Caco-2 (cell line): ENCODE measurements at regions not wholly inside any gene's neighbourhood (a gene's known extent, or its start where the extent isn't known, plus 50 kb on each side); places are given as distances from the start of the nearest gene placed in this dataset.

Source experiments
- BruUV-seq: library from RNA; stranded (reverse); fragments of 400-500 nt; replicated peaks from 2 replicates; lab custom pipeline; 2021; lab: Mats Ljungman, UMichigan
- CTCF ChIA-PET: fragments of 300-600 bp; sonication (Branson Sonifier 250); formaldehyde crosslinking; loops from one replicate; lab custom pipeline; 2022; ENCODE audit warnings: antibody characterized with exemption; lab: Charles Lee
- POLR2A ChIA-PET: fragments of 300-600 bp; sonication (Branson Sonifier 250); formaldehyde crosslinking; loops from one replicate; lab custom pipeline; 2022; ENCODE audit warnings: antibody characterized with exemption; lab: Charles Lee
- DNase-seq, 2 experiments: peaks; one replicate each; pipeline versions ENCODE4 v3.0.0 to v3.0.0-alpha.2; 2020 to 2022
- H3K27me3 ChIP-seq: replicated peaks from 2 replicates; pipeline ENCODE4 v1.6.0; 2011; ENCODE audit warnings: low read length; ENCODE audit not compliant: control insufficient read depth, insufficient read depth
- H3K36me3 ChIP-seq: 2 replicates; pipeline ENCODE4 v1.5.1; 2011; ENCODE audit warnings: low read length; ENCODE audit not compliant: control insufficient read depth, insufficient read depth
- H3K4me1 ChIP-seq: fragments of 250-450 bp; sonication (Bioruptor Pico); 2 replicates; pipeline ENCODE4 v1.5.1; 2020; ENCODE audit warnings: mild to moderate bottlenecking
- H3K4me3 ChIP-seq: 2 replicates; pipeline ENCODE4 v1.5.1; 2011; ENCODE audit warnings: low read depth, mild to moderate bottlenecking, control low read depth, low read length
- H3K9me3 ChIP-seq: fragments of 250-450 bp; sonication (Bioruptor Pico); 2 replicates; pipeline ENCODE4 v1.5.1; 2020; ENCODE audit warnings: mild to moderate bottlenecking, moderate library complexity
- H3K27ac Mint-ChIP-seq: one replicate; pipeline ENCODE4 v1.8.0; 2022; ENCODE audit warnings: mixed read lengths; ENCODE audit not compliant: unreplicated experiment
- H3K27me3 Mint-ChIP-seq: one replicate; pipeline ENCODE4 v1.8.0; 2022; ENCODE audit warnings: mixed read lengths; ENCODE audit not compliant: insufficient read depth, unreplicated experiment
- H3K36me3 Mint-ChIP-seq: one replicate; pipeline ENCODE4 v1.8.0; 2022; ENCODE audit warnings: mild to moderate bottlenecking, mixed read lengths; ENCODE audit not compliant: insufficient read depth, unreplicated experiment
- H3K4me1 Mint-ChIP-seq: one replicate; pipeline ENCODE4 v1.8.0; 2022; ENCODE audit warnings: low read depth, mixed read lengths; ENCODE audit not compliant: unreplicated experiment
- H3K4me3 Mint-ChIP-seq: one replicate; pipeline ENCODE4 v1.8.0; 2022; ENCODE audit warnings: mild to moderate bottlenecking, moderate library complexity, mixed read lengths; ENCODE audit not compliant: unreplicated experiment
- H3K9me3 Mint-ChIP-seq: one replicate; pipeline ENCODE4 v1.8.0; 2022; ENCODE audit warnings: mixed read lengths; ENCODE audit not compliant: unreplicated experiment
- intact Hi-C: fragments of 100-400 bp; cut with micrococcal nuclease; formaldehyde crosslinking; loops from one replicate; pipeline ENCODE4 v1.10.0; 2022; ENCODE audit not compliant: unreplicated experiment
- TF ChIP-seq, protein P1 (sequence below), 2 experiments: fragments of 200-600 bp in 1 of 2; IDR thresholded peaks; 1 replicate in 1 of 2; 2 replicates in 1 of 2; pipeline versions ENCODE4 v1.5.1 to v1.8.0; 2011 to 2022; ENCODE audit warnings: antibody characterized with exemption in 1 of 2, control low read depth in 1 of 2, inconsistent platforms in 1 of 2, low read depth in 1 of 2, low read length in 1 of 2, mild to moderate bottlenecking in 1 of 2, moderate library complexity in 1 of 2; ENCODE audit not compliant: insufficient read depth in 1 of 2, severe bottlenecking in 1 of 2, unreplicated experiment in 1 of 2

DNA sequence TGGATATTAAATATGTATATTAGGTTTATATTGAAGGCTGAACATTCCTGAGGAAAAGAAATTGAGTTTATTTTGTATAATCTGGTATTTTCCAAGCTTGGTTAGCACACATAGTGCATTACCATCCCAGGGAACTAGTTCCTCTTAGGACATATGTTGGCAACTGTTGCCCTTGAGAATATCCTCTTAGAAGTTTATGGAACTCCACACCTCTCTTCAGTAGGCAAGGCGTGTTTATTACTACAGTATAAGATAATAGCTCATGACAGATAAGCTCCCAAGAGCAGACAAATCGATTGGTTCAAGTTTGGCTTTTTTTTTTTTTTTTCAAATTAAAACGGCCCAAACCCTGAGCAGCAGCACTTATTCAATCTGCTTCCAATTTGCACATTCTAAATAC, 59.8 kb upstream of the SIPA1L2 start:
- H3K27ac Mint-ChIP-seq, result no peak overlapping the region
- no peak overlapping the region for H3K4me3 ChIP-seq
- H3K9me3 ChIP-seq, result no peaks in the 10 kb centered on the region
- H3K36me3 ChIP-seq, result no peaks in the 10 kb centered on the region
- no peak for DNase-seq
- H3K36me3 Mint-ChIP-seq, result no peaks in the 10 kb centered on the region
- intact Hi-C loops, result no loop called here
- H3K9me3 Mint-ChIP-seq, result peaks cover 12% of the 10 kb centered on the region
- no TSS peak for BruUV-seq
- no peaks in the 10 kb centered on the region for H3K27me3 Mint-ChIP-seq
- no peaks in the 10 kb centered on the region for H3K27me3 ChIP-seq
- no peak overlapping the region for H3K4me3 Mint-ChIP-seq
- no peaks in the 10 kb centered on the region for H3K4me1 ChIP-seq
- ChIA-PET CTCF (interaction anchor here (0.6 kb wide), 1 partner anchor 871 kb away, joined by 4 read pairs; no protein-coding TSS in a partner anchor), POLR2A (no interaction called here)
- H3K4me1 Mint-ChIP-seq, result peaks cover 7% of the 10 kb centered on the region
- TF ChIP-seq, protein P1, sequence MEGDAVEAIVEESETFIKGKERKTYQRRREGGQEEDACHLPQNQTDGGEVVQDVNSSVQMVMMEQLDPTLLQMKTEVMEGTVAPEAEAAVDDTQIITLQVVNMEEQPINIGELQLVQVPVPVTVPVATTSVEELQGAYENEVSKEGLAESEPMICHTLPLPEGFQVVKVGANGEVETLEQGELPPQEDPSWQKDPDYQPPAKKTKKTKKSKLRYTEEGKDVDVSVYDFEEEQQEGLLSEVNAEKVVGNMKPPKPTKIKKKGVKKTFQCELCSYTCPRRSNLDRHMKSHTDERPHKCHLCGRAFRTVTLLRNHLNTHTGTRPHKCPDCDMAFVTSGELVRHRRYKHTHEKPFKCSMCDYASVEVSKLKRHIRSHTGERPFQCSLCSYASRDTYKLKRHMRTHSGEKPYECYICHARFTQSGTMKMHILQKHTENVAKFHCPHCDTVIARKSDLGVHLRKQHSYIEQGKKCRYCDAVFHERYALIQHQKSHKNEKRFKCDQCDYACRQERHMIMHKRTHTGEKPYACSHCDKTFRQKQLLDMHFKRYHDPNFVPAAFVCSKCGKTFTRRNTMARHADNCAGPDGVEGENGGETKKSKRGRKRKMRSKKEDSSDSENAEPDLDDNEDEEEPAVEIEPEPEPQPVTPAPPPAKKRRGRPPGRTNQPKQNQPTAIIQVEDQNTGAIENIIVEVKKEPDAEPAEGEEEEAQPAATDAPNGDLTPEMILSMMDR (IDR thresholded peaks at IDR 0.05; ENCODE audit: insufficient read depth in 1 of 2, low read depth in 1 of 2, low read length in 1 of 2, severe bottlenecking in 1 of 2, unreplicated experiment in 1 of 2), result no peak

GRCh38 chr1:232690285-232690935, 60.5 kb upstream of the SIPA1L2 start:
- H3K27me3 ChIP-seq, result no peaks in the 10 kb centered on the region
- intact Hi-C loops, result no loop called here
- H3K4me3 ChIP-seq, result no peak overlapping the region
- H3K36me3 Mint-ChIP-seq, result no peaks in the 10 kb centered on the region
- TF ChIP-seq, protein P1 (IDR thresholded peaks at IDR 0.05; ENCODE audit: insufficient read depth in 1 of 2, low read depth in 1 of 2, low read length in 1 of 2, severe bottlenecking in 1 of 2, unreplicated experiment in 1 of 2), result no peak
- H3K27ac Mint-ChIP-seq, result no peak overlapping the region
- peaks cover 12% of the 10 kb centered on the region for H3K9me3 Mint-ChIP-seq
- H3K36me3 ChIP-seq, result no peaks in the 10 kb centered on the region
- ChIA-PET CTCF (no interaction called here), POLR2A (no interaction called here)
- H3K4me1 ChIP-seq, result no peaks in the 10 kb centered on the region
- peaks cover 7% of the 10 kb centered on the region for H3K4me1 Mint-ChIP-seq
- no peak for DNase-seq
- H3K27me3 Mint-ChIP-seq, result no peaks in the 10 kb centered on the region
- H3K4me3 Mint-ChIP-seq, result no peak overlapping the region
- H3K9me3 ChIP-seq, result no peaks in the 10 kb centered on the region
- BruUV-seq, result no TSS peak

- no peaks in the 10 kb centered on the region for H3K9me3 Mint-ChIP-seq
- no peak overlapping the region for H3K4me3 Mint-ChIP-seq
- DNase-seq, result no peak
- H3K27me3 Mint-ChIP-seq, result no peaks in the 10 kb centered on the region
- no peaks in the 10 kb centered on the region for H3K27me3 ChIP-seq
- H3K4me1 ChIP-seq, result no peaks in the 10 kb centered on the region
- intact Hi-C loops, result no loop called here
- H3K4me1 Mint-ChIP-seq, result no peaks in the 10 kb centered on the region
- POLR2A ChIA-PET, result no interaction called here
- no peaks in the 10 kb centered on the region for H3K36me3 ChIP-seq
- CTCF ChIA-PET, result no interaction called here
- H3K27ac Mint-ChIP-seq, result no peak overlapping the region
- no peak overlapping the region for H3K4me3 ChIP-seq
- H3K36me3 Mint-ChIP-seq, result no peaks in the 10 kb centered on the region
- TF ChIP-seq, protein P1 (IDR thresholded peaks at IDR 0.05; ENCODE audit: insufficient read depth in 1 of 2, low read depth in 1 of 2, low read length in 1 of 2, severe bottlenecking in 1 of 2, unreplicated experiment in 1 of 2), result no peak
- H3K9me3 ChIP-seq, result no peaks in the 10 kb centered on the region
- no TSS peak for BruUV-seq
These were observed 64.5 kb upstream of the SIPA1L2 start for GRCh38 chr1:232694475-232694874.
